ENCODE measurements at regions not wholly inside any gene's neighbourhood (a gene's known extent, or its start where the extent isn't known, plus 50 kb on each side); places are given as distances from the start of the nearest gene placed in this dataset.

GRCh38 chr7:33661430-33662160 lies 243.7 kb upstream of the BMPER start:
- FAIRE-seq, result no peak

GRCh38 chr7:33666531-33666930 lies 238.8 kb upstream of the BMPER start:
- no peak for FAIRE-seq

GRCh38 chr7:33667196-33667595 lies 238.1 kb upstream of the BMPER start:
- FAIRE-seq, result no peak

GRCh38 chr7:33669251-33669670 lies 236.1 kb upstream of the BMPER start:
- FAIRE-seq, result no peak

- no peak for FAIRE-seq
Measured at GRCh38 chr7:33671531-33672262, 233.6 kb upstream of the BMPER start.

GRCh38 chr7:33673029-33673700 lies 232.2 kb upstream of the BMPER start:
- no peak for FAIRE-seq

GRCh38 chr7:33674804-33675411 lies 230.4 kb upstream of the BMPER start:
- no peak for FAIRE-seq

- FAIRE-seq, result no peak
Measured at GRCh38 chr7:33677556-33677955, 227.8 kb upstream of the BMPER start.

- no peak for FAIRE-seq
Measured at GRCh38 chr7:33678569-33679335, 226.6 kb upstream of the BMPER start.

- no peak for FAIRE-seq
Measured at GRCh38 chr7:33680682-33681081, 224.7 kb upstream of the BMPER start.

GRCh38 chr7:33685503-33685902 lies 219.8 kb upstream of the BMPER start:
- no peak for FAIRE-seq

- no peak for FAIRE-seq
Measured at GRCh38 chr7:33685981-33686683, 219.2 kb upstream of the BMPER start.

- FAIRE-seq, result no peak
Measured at GRCh38 chr7:33687625-33688024, 217.7 kb upstream of the BMPER start.

- no peak for FAIRE-seq
Measured at GRCh38 chr7:33691180-33691579, 214.2 kb upstream of the BMPER start.

GRCh38 chr7:33692956-33693355 lies 212.4 kb upstream of the BMPER start:
- no peak for FAIRE-seq

GRCh38 chr7:33694006-33694405 lies 211.3 kb upstream of the BMPER start:
- FAIRE-seq, result no peak

- FAIRE-seq, result no peak
Measured at GRCh38 chr7:33697616-33698015, 207.7 kb upstream of the BMPER start.

- no peak for FAIRE-seq
Measured at GRCh38 chr7:33698041-33698440, 207.3 kb upstream of the BMPER start.

- FAIRE-seq, result no peak
Measured at GRCh38 chr7:33698692-33699128, 206.6 kb upstream of the BMPER start.

GRCh38 chr7:33700001-33700899 lies 205.1 kb upstream of the BMPER start:
- no peak for FAIRE-seq

- FAIRE-seq, result no peak
Measured at GRCh38 chr7:33701189-33701740, 204.1 kb upstream of the BMPER start.
